DMS 273 (cell line): ENCODE measurements at regions not wholly inside any gene's neighbourhood (a gene's known extent, or its start where the extent isn't known, plus 50 kb on each side); places are given as distances from the start of the nearest gene placed in this dataset.

Experiments used
- DNase-seq: peaks from one replicate; lab custom pipeline; 2025; ENCODE audit not compliant: unreplicated experiment; lab: John Stamatoyannopoulos, UW

- DNase-seq = peak; percentile 28
Measured at GRCh38 chr21:38938343-38938742, 132.6 kb downstream of the ETS2 start.

- no peak for DNase-seq
Measured at GRCh38 chr21:38937844-38938243, 132.1 kb downstream of the ETS2 start.

GRCh38 chr21:38937286-38937790 lies 131.6 kb downstream of the ETS2 start:
- DNase-seq = no peak

- no peak for DNase-seq
Measured at GRCh38 chr21:38936240-38936639, 130.5 kb downstream of the ETS2 start.

GRCh38 chr21:38933731-38934130 lies 128.0 kb downstream of the ETS2 start:
- DNase-seq = no peak

GRCh38 chr21:38931291-38931690 lies 125.6 kb downstream of the ETS2 start:
- no peak for DNase-seq

- no peak for DNase-seq
Measured at GRCh38 chr21:38930853-38931252, 125.1 kb downstream of the ETS2 start.

- DNase-seq = no peak
Measured at GRCh38 chr21:38930066-38930465, 124.3 kb downstream of the ETS2 start.

GRCh38 chr21:38929652-38930051 lies 123.9 kb downstream of the ETS2 start:
- DNase-seq = no peak

- no peak for DNase-seq
Measured at GRCh38 chr21:38929142-38929541, 123.4 kb downstream of the ETS2 start.

GRCh38 chr21:38927776-38928175 lies 122.0 kb downstream of the ETS2 start:
- no peak for DNase-seq

GRCh38 chr21:38925923-38926322 lies 120.2 kb downstream of the ETS2 start:
- no peak for DNase-seq

- DNase-seq = no peak
Measured at GRCh38 chr21:38925478-38925877, 119.7 kb downstream of the ETS2 start.

GRCh38 chr21:38924954-38925353 lies 119.2 kb downstream of the ETS2 start:
- DNase-seq = no peak

- no peak for DNase-seq
Measured at GRCh38 chr21:38923429-38923828, 117.7 kb downstream of the ETS2 start.

GRCh38 chr21:38922474-38923235 lies 116.9 kb downstream of the ETS2 start:
- DNase-seq = no peak

GRCh38 chr21:38921511-38922251 lies 116.0 kb downstream of the ETS2 start:
- DNase-seq = no peak

- no peak for DNase-seq
Measured at GRCh38 chr21:38920631-38921398, 115.1 kb downstream of the ETS2 start.

GRCh38 chr21:38918607-38919346 lies 113.0 kb downstream of the ETS2 start:
- no peak for DNase-seq

- DNase-seq = no peak
Measured at GRCh38 chr21:38917043-38917774, 111.5 kb downstream of the ETS2 start.
